HepG2 (cell line): ENCODE measurements at regions not wholly inside any gene's neighbourhood (a gene's known extent, or its start where the extent isn't known, plus 50 kb on each side); places are given as distances from the start of the nearest gene placed in this dataset.

ENCODE experiments used
- AHDC1 ChIP-seq: sonication (generic); formaldehyde crosslinking; IDR thresholded peaks from 2 replicates; pipeline ENCODE4 v1.5.1; 2020; ENCODE audit warnings: mild to moderate bottlenecking, missing genetic modification reagents, borderline replicate concordance
- JUNB ChIP-seq: sonication (generic); formaldehyde crosslinking; IDR thresholded peaks from 2 replicates; pipeline ENCODE4 v1.8.0; 2022; ENCODE audit warnings: missing genetic modification reagents, mild to moderate bottlenecking, borderline replicate concordance
- MLX ChIP-seq: IDR thresholded peaks from 2 replicates; pipeline ENCODE4 v1.6.1; 2016
- RBM39 ChIP-seq: fragments of 200-400 bp; formaldehyde crosslinking; IDR thresholded peaks from one replicate; pipeline ENCODE4 v1.6.1; 2018; ENCODE audit warnings: antibody characterized with exemption, mild to moderate bottlenecking, low read depth, low read length; ENCODE audit not compliant: poor library complexity, severe bottlenecking
- SRSF4 ChIP-seq: fragments of 200-400 bp; formaldehyde crosslinking; IDR thresholded peaks from one replicate; pipeline ENCODE4 v1.6.1; 2018; ENCODE audit warnings: mild to moderate bottlenecking, low read depth, low read length, moderate library complexity; ENCODE audit not compliant: poor library complexity, severe bottlenecking
- TFE3 ChIP-seq: IDR thresholded peaks from 2 replicates; pipeline ENCODE4 v1.6.1; 2016
- UBTF ChIP-seq: sonication (generic); formaldehyde crosslinking; IDR thresholded peaks from 2 replicates; pipeline ENCODE4 v1.4.0; 2020; ENCODE audit warnings: mild to moderate bottlenecking, missing genetic modification reagents
- ZMYM4 ChIP-seq: sonication (generic); formaldehyde crosslinking; IDR thresholded peaks from 2 replicates; pipeline ENCODE4 v1.8.1; 2023; ENCODE audit warnings: mild to moderate bottlenecking, missing genetic modification reagents
- ZNF12 ChIP-seq: sonication (generic); formaldehyde crosslinking; IDR thresholded peaks from 2 replicates; pipeline ENCODE4 v1.5.0; 2020; ENCODE audit warnings: missing genetic modification reagents
- ZNF34 ChIP-seq: sonication (generic); formaldehyde crosslinking; IDR thresholded peaks from 2 replicates; pipeline ENCODE4 v1.4.0; 2020; ENCODE audit warnings: mild to moderate bottlenecking, missing genetic modification reagents, borderline replicate concordance
- ZNF496 ChIP-seq: sonication (generic); formaldehyde crosslinking; IDR thresholded peaks from 2 replicates; pipeline ENCODE4 v1.8.1; 2023; ENCODE audit warnings: mild to moderate bottlenecking, moderate library complexity, missing genetic modification reagents; ENCODE audit not compliant: insufficient replicate concordance
- ZNF589 ChIP-seq: sonication (generic); formaldehyde crosslinking; conservative IDR thresholded peaks from 2 replicates; pipeline ENCODE4 v1.8.0; 2022; ENCODE audit warnings: mild to moderate bottlenecking, moderate library complexity, missing genetic modification reagents
- ZNF616 ChIP-seq: sonication (generic); formaldehyde crosslinking; IDR thresholded peaks from 2 replicates; pipeline ENCODE4 v1.5.0; 2020; ENCODE audit warnings: low read depth, mild to moderate bottlenecking, missing genetic modification reagents
- ZNF687 ChIP-seq: sonication (generic); formaldehyde crosslinking; IDR thresholded peaks from 2 replicates; pipeline ENCODE4 v1.5.1; 2020; ENCODE audit warnings: mild to moderate bottlenecking, missing genetic modification reagents, moderate library complexity

GRCh38 chr6:18585032-18585573 lies 198.0 kb downstream of the RNF144B start (continued):
- TF ChIP-seq ZNF687 (CRISPR knock-in tag) (no peak), SRSF4 (no peak), ZNF496 (CRISPR knock-in tag) (no peak), JUNB (CRISPR knock-in tag) (peak; percentile 52; the same call in 1 of the 2 replicates), TFE3 (CRISPR knock-in tag) (no peak), ZNF589 (CRISPR knock-in tag) (no peak), ZNF616 (no peak), ZNF12 (CRISPR knock-in tag) (0 out of 2 replicates have a peak, but pooled peaks have one; percentile 9), UBTF (CRISPR knock-in tag) (no peak), MLX (no peak), RBM39 (no peak), AHDC1 (CRISPR knock-in tag) (peak; percentile 36; the same call in 1 of the 2 replicates), ZNF34 (no peak), ZMYM4 (CRISPR knock-in tag) (no peak)
